HCT116 (cell line): ENCODE measurements at regions not wholly inside any gene's neighbourhood (a gene's known extent, or its start where the extent isn't known, plus 50 kb on each side); places are given as distances from the start of the nearest gene placed in this dataset.

Experiments
- ATAC-seq: fragments of 200-7000 bp; cut with Tn5 transposase; 2 replicates; pipeline ENCODE4 v1.9.1; 2020; ENCODE audit warnings: mild to moderate bottlenecking, moderate library complexity
- BruUV-seq: library from RNA; stranded (reverse); fragments of 400-500 nt; replicated peaks from 2 replicates; lab custom pipeline; 2021; lab: Mats Ljungman, UMichigan
- CTCF ChIA-PET: fragments of 300-600 bp; sonication (Branson Sonifier 250); formaldehyde crosslinking; loops from one replicate; lab custom pipeline; 2021; ENCODE audit warnings: antibody characterized with exemption; lab: Charles Lee
- POLR2A ChIA-PET: fragments of 300-600, 350-600 bp; sonication (Branson Sonifier 250); formaldehyde crosslinking; loops from one replicate; lab custom pipeline; 2021; ENCODE audit warnings: antibody characterized with exemption; lab: Charles Lee
- RAD21 ChIA-PET, 2 experiments: fragments of 300-600 bp; sonication (Branson Sonifier 250); formaldehyde crosslinking; loops; one replicate each; lab custom pipeline; 2023; ENCODE audit warnings: low total read pairs in 2 of 2; ENCODE audit not compliant: uncharacterized antibody in 2 of 2, unreplicated experiment in 2 of 2, low non-redundant PET in 1 of 2; lab: Charles Lee
- DNase-seq: peaks from one replicate; pipeline ENCODE4 v3.0.0-alpha.2; 2010; ENCODE audit warnings: low read depth, low spot score
- H2AFZ ChIP-seq: fragments of 200-600 bp; shearing (Covaris generic), sonication (generic); 2 replicates; pipeline ENCODE4 v1.6.1; 2017; ENCODE audit warnings: low read depth, mixed run types, mixed read lengths, antibody characterized with exemption, low read length; ENCODE audit not compliant: poor library complexity, severe bottlenecking
- H3K27ac ChIP-seq: 2 replicates; pipeline ENCODE4 v1.5.1; 2012; ENCODE audit warnings: low read depth, low read length
- H3K27me3 ChIP-seq: fragments of 200-600 bp; sonication (generic); 2 replicates; pipeline ENCODE4 v1.6.1; 2016; ENCODE audit warnings: mixed run types, low read length, mixed read lengths; ENCODE audit not compliant: insufficient read depth
- H3K36me3 ChIP-seq, 2 experiments: fragments of 200-500 bp in 1 of 2; fragments of 200-600 bp in 1 of 2; sonication (Bioruptor generic) in 1 of 2; sonication (generic) in 1 of 2; 2 replicates each; pipeline versions ENCODE4 v1.5.1 to v1.6.1; 2014 to 2016; ENCODE audit warnings: low read length in 2 of 2, inconsistent platforms in 1 of 2, mixed read lengths in 1 of 2, mixed run types in 1 of 2; ENCODE audit not compliant: insufficient read depth in 2 of 2, control insufficient read depth in 1 of 2
- H3K4me1 ChIP-seq, 2 experiments: fragments of 200-600 bp in 1 of 2; sonication (generic) in 1 of 2; 2 replicates each; pipeline versions ENCODE4 v1.5.1 to v1.6.1; 2012 to 2017; ENCODE audit warnings: low read length in 2 of 2, inconsistent platforms in 1 of 2, mild to moderate bottlenecking in 1 of 2, mixed read lengths in 1 of 2, mixed run types in 1 of 2, moderate library complexity in 1 of 2; ENCODE audit not compliant: insufficient read depth in 2 of 2, control insufficient read depth in 1 of 2
- H3K4me2 ChIP-seq: fragments of 200-600 bp; sonication (generic); 2 replicates; pipeline ENCODE4 v1.6.1; 2017; ENCODE audit warnings: mixed run types, low read length, mixed read lengths
- H3K4me3 ChIP-seq, 2 experiments: fragments of 200-600 bp in 1 of 2; sonication (generic) in 1 of 2; replicated peaks in 1 of 2; 2 replicates each; pipeline ENCODE4 v1.5.1; 2011 to 2016; ENCODE audit warnings: low read length in 2 of 2, control low read depth in 1 of 2, low read depth in 1 of 2, mild to moderate bottlenecking in 1 of 2, mixed read lengths in 1 of 2, mixed run types in 1 of 2
- H3K79me2 ChIP-seq: fragments of 200-600 bp; sonication (generic); 2 replicates; pipeline ENCODE4 v1.6.1; 2017; ENCODE audit warnings: mild to moderate bottlenecking, mixed run types, low read length, moderate library complexity, mixed read lengths; ENCODE audit not compliant: insufficient read depth
- H3K9ac ChIP-seq: fragments of 200-600 bp; sonication (generic); 2 replicates; pipeline ENCODE4 v1.6.1; 2016; ENCODE audit warnings: low read length, mixed read lengths
- H3K9me2 ChIP-seq: fragments of 200-600 bp; sonication (generic), shearing (Covaris generic); 2 replicates; pipeline ENCODE4 v1.6.1; 2017; ENCODE audit warnings: mixed run types, mild to moderate bottlenecking, moderate library complexity; ENCODE audit not compliant: insufficient read depth
- H3K9me3 ChIP-seq, 2 experiments: fragments of 200-500 bp in 1 of 2; fragments of 200-600 bp in 1 of 2; sonication (Bioruptor generic) in 1 of 2; sonication (generic) in 1 of 2; 2 replicates each; pipeline ENCODE4 v1.6.1; 2014 to 2017; ENCODE audit warnings: low read length in 2 of 2, mixed read lengths in 2 of 2, inconsistent platforms in 1 of 2, low read depth in 1 of 2, mild to moderate bottlenecking in 1 of 2, mixed run types in 1 of 2, moderate library complexity in 1 of 2; ENCODE audit not compliant: control insufficient read depth in 1 of 2, insufficient read depth in 1 of 2
- H4K20me1 ChIP-seq: fragments of 200-600 bp; sonication (generic), shearing (Covaris generic); 2 replicates; pipeline ENCODE4 v1.6.1; 2017; ENCODE audit warnings: mixed run types, mild to moderate bottlenecking, moderate library complexity; ENCODE audit not compliant: insufficient read depth
- CBX3 ChIP-seq: IDR thresholded peaks from 2 replicates; pipeline ENCODE4 v1.6.1; 2012; ENCODE audit warnings: low read depth
- CEBPB ChIP-seq: IDR thresholded peaks from 2 replicates; pipeline ENCODE4 v1.6.1; 2012; ENCODE audit warnings: low read depth
- EGR1 ChIP-seq: IDR thresholded peaks from 2 replicates; pipeline ENCODE4 v1.6.1; 2012; ENCODE audit warnings: low read depth
- ELF1 ChIP-seq: IDR thresholded peaks from 2 replicates; pipeline ENCODE4 v1.6.1; 2012; ENCODE audit warnings: low read depth, borderline replicate concordance
- FOSL1 ChIP-seq: IDR thresholded peaks from 2 replicates; pipeline ENCODE4 v1.6.1; 2012; ENCODE audit warnings: low read depth
- POLR2A ChIP-seq: IDR thresholded peaks from 2 replicates; pipeline ENCODE4 v1.7.0; 2011; ENCODE audit warnings: borderline replicate concordance; ENCODE audit not compliant: insufficient read depth, insufficient read length; ENCODE audit errors: extremely low read depth
- POLR2AphosphoS5 ChIP-seq: IDR thresholded peaks from 2 replicates; pipeline ENCODE4 v1.6.1; 2011; ENCODE audit warnings: mild to moderate bottlenecking, low read depth, low read length, moderate library complexity
- RAD21 ChIP-seq: IDR thresholded peaks from 2 replicates; pipeline ENCODE4 v1.6.1; 2012; ENCODE audit warnings: low read depth, mild to moderate bottlenecking
- SIN3A ChIP-seq: IDR thresholded peaks from 2 replicates; pipeline ENCODE4 v1.6.1; 2012; ENCODE audit warnings: low read depth
- SP1 ChIP-seq: IDR thresholded peaks from 2 replicates; pipeline ENCODE4 v1.6.1; 2012; ENCODE audit warnings: low read depth
- SRF ChIP-seq: IDR thresholded peaks from 2 replicates; pipeline ENCODE4 v1.6.1; 2012; ENCODE audit warnings: low read depth
- TCF7L2 ChIP-seq: IDR thresholded peaks from 2 replicates; pipeline ENCODE4 v1.7.0; 2011; ENCODE audit warnings: borderline replicate concordance, inconsistent platforms; ENCODE audit not compliant: insufficient read depth, insufficient read length; ENCODE audit errors: extremely low read depth
- YY1 ChIP-seq: IDR thresholded peaks from 2 replicates; pipeline ENCODE4 v1.6.1; 2011; ENCODE audit warnings: low read length, low read depth, moderate library complexity, mild to moderate bottlenecking; ENCODE audit not compliant: insufficient replicate concordance; ENCODE audit errors: extremely low read depth
- ZFX ChIP-seq: fragments of 450-650 bp; IDR thresholded peaks from 2 replicates; pipeline ENCODE4 v1.6.1; 2017
- ZNF274 ChIP-seq: fragments of 200-500 bp; sonication (Bioruptor generic); IDR thresholded peaks from 2 replicates; pipeline ENCODE4 v1.6.1; 2014; ENCODE audit warnings: mild to moderate bottlenecking, low read depth, low read length, inconsistent platforms
- intact Hi-C: fragments of 100-400 bp; cut with micrococcal nuclease; formaldehyde crosslinking; loops from 2 replicates; pipeline ENCODE4 v1.10.0; 2022
- TF ChIP-seq, protein P1 (sequence below): IDR thresholded peaks from 2 replicates; pipeline ENCODE4 v1.6.1; 2012
- TF ChIP-seq, protein P2 (sequence below), 3 experiments: fragments of 200-600 bp in 1 of 3; sonication (generic) in 1 of 3; IDR thresholded peaks in 2 of 3; conservative IDR thresholded peaks in 1 of 3; 2 replicates each; pipeline ENCODE4 v1.5.1; 2012 to 2017; ENCODE audit warnings: low read depth in 2 of 3, low read length in 2 of 3, antibody characterized with exemption in 1 of 3, borderline replicate concordance in 1 of 3, control low read depth in 1 of 3, mild to moderate bottlenecking in 1 of 3, mixed read lengths in 1 of 3, mixed run types in 1 of 3, moderate library complexity in 1 of 3; ENCODE audit not compliant: insufficient read depth in 1 of 3
- TF ChIP-seq, protein P3 (sequence below): IDR thresholded peaks from 2 replicates; pipeline ENCODE4 v1.6.1; 2011; ENCODE audit warnings: mild to moderate bottlenecking, low read length, moderate library complexity; ENCODE audit not compliant: insufficient replicate concordance; ENCODE audit errors: extremely low read depth

DNA sequence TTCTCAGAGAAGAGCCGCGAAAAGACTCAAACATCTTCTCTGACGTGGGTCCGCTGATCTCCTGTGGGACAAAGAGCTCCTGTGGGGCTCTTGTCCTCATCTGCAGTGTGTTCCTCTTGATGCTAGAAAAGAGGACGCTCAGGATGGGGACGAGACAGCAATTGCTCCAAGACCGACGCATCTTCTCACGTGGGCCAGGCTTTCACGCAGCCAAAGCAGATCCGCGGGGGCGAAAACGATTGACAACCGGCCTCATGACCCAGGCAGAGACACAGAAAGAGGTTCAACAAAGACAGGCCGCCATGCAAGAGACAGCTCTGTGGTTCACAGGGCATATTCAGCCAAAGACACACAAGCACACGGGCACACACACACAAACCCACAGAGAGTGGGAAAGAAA lies 971.8 kb upstream of the DEFB115 start:
- ChIA-PET CTCF (no interaction called here), POLR2A (no interaction called here), RAD21 (no interaction called here)
- Histone ChIP-seq H3K4me1 (no peaks in the 10 kb centered on the region; a peak in 1 of 4 replicates), H3K9ac (no peak overlapping the region), H3K27me3 (no peaks in the 10 kb centered on the region), H3K79me2 (no peaks in the 10 kb centered on the region), H3K27ac (no peak overlapping the region), H3K36me3 (no peaks in the 10 kb centered on the region), H3K9me2 (no peaks in the 10 kb centered on the region), H3K9me3 (no peaks in the 10 kb centered on the region), H4K20me1 (no peaks in the 10 kb centered on the region), H3K4me3 (no peak overlapping the region), H2AFZ (no peak overlapping the region), H3K4me2 (no peak overlapping the region)
- intact Hi-C loops, result no loop called here
- no TSS peak for BruUV-seq
- ATAC-seq (no peak), DNase-seq (no peak)
- TF ChIP-seq EGR1 (no peak), SRF (no peak), ZNF274 (no peak), CBX3 (no peak), POLR2AphosphoS5 (no peak), ZFX (no peak), FOSL1 (no peak), RAD21 (no peak), CEBPB (no peak), ELF1 (no peak), SIN3A (no peak), SP1 (no peak), POLR2A (no peak), YY1 (no peak)
- TF ChIP-seq, protein P1, sequence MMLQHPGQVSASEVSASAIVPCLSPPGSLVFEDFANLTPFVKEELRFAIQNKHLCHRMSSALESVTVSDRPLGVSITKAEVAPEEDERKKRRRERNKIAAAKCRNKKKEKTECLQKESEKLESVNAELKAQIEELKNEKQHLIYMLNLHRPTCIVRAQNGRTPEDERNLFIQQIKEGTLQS, result no peak

DNA sequence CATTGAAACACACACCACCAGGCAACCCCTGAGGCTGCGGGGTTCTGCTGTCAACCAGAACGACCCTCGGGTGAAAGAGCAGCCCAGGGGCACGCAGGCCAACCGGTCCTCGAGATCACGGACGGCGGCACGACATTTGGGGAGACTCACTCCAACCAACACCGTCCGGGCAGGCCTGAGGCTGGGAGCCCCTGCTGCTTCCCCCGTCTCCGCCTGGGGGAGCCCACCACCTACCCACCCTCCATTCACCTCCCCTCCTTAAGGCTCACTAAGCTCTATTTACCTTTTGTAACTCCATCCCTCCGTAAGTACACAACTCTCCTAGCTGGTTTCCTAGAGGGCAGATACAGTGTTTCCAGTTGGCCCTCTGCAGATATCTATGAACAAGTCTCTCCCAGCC lies 971.3 kb upstream of the DEFB115 start:
- H3K27ac ChIP-seq, result no peak overlapping the region
- H3K9me2 ChIP-seq, result no peaks in the 10 kb centered on the region
- H3K4me3 ChIP-seq, result no peak overlapping the region
- ChIA-PET CTCF (no interaction called here), POLR2A (no interaction called here)
- no peak overlapping the region for H2AFZ ChIP-seq
- H3K9me3 ChIP-seq, result no peaks in the 10 kb centered on the region
- no peaks in the 10 kb centered on the region for H3K79me2 ChIP-seq
- no peak overlapping the region for H3K4me2 ChIP-seq
- DNase-seq (no peak), ATAC-seq (no peak)
- no TSS peak for BruUV-seq
- no peaks in the 10 kb centered on the region; a peak in 1 of 4 replicates for H3K4me1 ChIP-seq
- intact Hi-C loops, result no loop called here
- no peak for TF ChIP-seq RAD21
- TF ChIP-seq, protein P2, sequence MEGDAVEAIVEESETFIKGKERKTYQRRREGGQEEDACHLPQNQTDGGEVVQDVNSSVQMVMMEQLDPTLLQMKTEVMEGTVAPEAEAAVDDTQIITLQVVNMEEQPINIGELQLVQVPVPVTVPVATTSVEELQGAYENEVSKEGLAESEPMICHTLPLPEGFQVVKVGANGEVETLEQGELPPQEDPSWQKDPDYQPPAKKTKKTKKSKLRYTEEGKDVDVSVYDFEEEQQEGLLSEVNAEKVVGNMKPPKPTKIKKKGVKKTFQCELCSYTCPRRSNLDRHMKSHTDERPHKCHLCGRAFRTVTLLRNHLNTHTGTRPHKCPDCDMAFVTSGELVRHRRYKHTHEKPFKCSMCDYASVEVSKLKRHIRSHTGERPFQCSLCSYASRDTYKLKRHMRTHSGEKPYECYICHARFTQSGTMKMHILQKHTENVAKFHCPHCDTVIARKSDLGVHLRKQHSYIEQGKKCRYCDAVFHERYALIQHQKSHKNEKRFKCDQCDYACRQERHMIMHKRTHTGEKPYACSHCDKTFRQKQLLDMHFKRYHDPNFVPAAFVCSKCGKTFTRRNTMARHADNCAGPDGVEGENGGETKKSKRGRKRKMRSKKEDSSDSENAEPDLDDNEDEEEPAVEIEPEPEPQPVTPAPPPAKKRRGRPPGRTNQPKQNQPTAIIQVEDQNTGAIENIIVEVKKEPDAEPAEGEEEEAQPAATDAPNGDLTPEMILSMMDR (IDR thresholded peaks at IDR 0.05 in 2 of 3, conservative IDR thresholded peaks at IDR 0.05 in 1 of 3; ENCODE audit: borderline replicate concordance in 1 of 3, insufficient read depth in 1 of 3, low read depth in 2 of 3, low read length in 2 of 3), result no peak
- no peak for TF ChIP-seq ZFX
- no peak for TF ChIP-seq SP1
- TF ChIP-seq TCF7L2, result no peak
- no peak for TF ChIP-seq POLR2A
- no peak for TF ChIP-seq CBX3
- TF ChIP-seq, protein P1, result no peak
- TF ChIP-seq EGR1, result no peak
- TF ChIP-seq, protein P3, sequence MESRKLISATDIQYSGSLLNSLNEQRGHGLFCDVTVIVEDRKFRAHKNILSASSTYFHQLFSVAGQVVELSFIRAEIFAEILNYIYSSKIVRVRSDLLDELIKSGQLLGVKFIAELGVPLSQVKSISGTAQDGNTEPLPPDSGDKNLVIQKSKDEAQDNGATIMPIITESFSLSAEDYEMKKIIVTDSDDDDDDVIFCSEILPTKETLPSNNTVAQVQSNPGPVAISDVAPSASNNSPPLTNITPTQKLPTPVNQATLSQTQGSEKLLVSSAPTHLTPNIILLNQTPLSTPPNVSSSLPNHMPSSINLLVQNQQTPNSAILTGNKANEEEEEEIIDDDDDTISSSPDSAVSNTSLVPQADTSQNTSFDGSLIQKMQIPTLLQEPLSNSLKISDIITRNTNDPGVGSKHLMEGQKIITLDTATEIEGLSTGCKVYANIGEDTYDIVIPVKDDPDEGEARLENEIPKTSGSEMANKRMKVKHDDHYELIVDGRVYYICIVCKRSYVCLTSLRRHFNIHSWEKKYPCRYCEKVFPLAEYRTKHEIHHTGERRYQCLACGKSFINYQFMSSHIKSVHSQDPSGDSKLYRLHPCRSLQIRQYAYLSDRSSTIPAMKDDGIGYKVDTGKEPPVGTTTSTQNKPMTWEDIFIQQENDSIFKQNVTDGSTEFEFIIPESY, result no peak
- TF ChIP-seq CEBPB, result no peak
- TF ChIP-seq ZNF274, result no peak
- TF ChIP-seq, all 23 proteins: peak for 0
- Histone ChIP-seq H4K20me1 (no peaks in the 10 kb centered on the region), H3K27me3 (no peaks in the 10 kb centered on the region), H3K36me3 (no peaks in the 10 kb centered on the region), H3K9ac (no peak overlapping the region)
- RAD21 ChIA-PET, result no interaction called here
